Retinal pigment epithelial cell (primary cell): ENCODE measurements at regions not wholly inside any gene's neighbourhood (a gene's known extent, or its start where the extent isn't known, plus 50 kb on each side); places are given as distances from the start of the nearest gene placed in this dataset.

Source experiments
- DNase-seq: peaks from one replicate; pipeline ENCODE4 v3.0.0-alpha.2; 2010; ENCODE audit warnings: low read depth
- H3K4me3 ChIP-seq: 2 replicates; pipeline ENCODE4 v1.5.1; 2011; ENCODE audit warnings: mild to moderate bottlenecking, low read length, control low read depth, moderate library complexity
- TF ChIP-seq, protein P1 (sequence below): conservative IDR thresholded peaks from 2 replicates; pipeline ENCODE4 v1.5.1; 2011; ENCODE audit warnings: low read depth, low read length, control low read depth, inconsistent platforms

DNA sequence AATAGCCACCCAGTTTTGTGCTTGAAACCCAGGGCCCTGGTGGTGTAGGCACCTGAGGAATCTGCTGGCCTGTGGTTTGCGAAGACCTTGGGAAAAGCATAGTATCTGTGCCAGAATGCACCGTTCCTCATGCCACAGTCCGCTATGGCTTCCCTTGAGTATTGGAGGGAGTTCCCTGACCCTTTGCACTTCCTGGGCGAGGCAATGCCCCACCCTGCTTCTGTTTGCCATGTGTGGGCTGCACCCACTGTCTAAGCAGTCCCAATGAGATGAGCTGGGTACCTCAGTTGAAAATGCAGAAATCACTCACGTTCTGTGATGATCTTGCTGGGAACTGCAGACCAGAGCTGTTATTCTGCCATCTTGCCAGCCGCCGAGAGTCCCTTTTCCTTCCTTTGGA is 483.5 kb downstream of the AGTPBP1 start:
- TF ChIP-seq, protein P1, sequence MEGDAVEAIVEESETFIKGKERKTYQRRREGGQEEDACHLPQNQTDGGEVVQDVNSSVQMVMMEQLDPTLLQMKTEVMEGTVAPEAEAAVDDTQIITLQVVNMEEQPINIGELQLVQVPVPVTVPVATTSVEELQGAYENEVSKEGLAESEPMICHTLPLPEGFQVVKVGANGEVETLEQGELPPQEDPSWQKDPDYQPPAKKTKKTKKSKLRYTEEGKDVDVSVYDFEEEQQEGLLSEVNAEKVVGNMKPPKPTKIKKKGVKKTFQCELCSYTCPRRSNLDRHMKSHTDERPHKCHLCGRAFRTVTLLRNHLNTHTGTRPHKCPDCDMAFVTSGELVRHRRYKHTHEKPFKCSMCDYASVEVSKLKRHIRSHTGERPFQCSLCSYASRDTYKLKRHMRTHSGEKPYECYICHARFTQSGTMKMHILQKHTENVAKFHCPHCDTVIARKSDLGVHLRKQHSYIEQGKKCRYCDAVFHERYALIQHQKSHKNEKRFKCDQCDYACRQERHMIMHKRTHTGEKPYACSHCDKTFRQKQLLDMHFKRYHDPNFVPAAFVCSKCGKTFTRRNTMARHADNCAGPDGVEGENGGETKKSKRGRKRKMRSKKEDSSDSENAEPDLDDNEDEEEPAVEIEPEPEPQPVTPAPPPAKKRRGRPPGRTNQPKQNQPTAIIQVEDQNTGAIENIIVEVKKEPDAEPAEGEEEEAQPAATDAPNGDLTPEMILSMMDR: no peak
- DNase-seq: no peak
- H3K4me3 ChIP-seq: no peak overlapping the region

DNA sequence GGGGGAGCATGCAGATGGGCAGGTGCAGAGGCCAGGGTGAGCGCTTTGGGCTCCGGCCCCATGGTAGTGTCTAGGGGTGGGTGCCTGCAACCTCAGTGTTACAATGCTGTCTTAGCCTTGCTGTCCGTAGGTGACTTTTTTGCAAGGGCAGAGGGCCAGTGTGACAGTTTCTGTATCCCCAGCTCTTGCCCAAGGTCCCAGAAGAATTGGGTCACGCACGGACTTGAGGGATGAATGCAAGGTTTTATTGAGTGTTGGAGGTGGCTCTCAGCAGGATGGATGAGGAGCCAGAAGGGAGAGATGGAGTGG is 492.5 kb downstream of the AGTPBP1 start:
- TF ChIP-seq, protein P1: no peak
- DNase-seq: no peak
- H3K4me3 ChIP-seq: no peak overlapping the region

DNA sequence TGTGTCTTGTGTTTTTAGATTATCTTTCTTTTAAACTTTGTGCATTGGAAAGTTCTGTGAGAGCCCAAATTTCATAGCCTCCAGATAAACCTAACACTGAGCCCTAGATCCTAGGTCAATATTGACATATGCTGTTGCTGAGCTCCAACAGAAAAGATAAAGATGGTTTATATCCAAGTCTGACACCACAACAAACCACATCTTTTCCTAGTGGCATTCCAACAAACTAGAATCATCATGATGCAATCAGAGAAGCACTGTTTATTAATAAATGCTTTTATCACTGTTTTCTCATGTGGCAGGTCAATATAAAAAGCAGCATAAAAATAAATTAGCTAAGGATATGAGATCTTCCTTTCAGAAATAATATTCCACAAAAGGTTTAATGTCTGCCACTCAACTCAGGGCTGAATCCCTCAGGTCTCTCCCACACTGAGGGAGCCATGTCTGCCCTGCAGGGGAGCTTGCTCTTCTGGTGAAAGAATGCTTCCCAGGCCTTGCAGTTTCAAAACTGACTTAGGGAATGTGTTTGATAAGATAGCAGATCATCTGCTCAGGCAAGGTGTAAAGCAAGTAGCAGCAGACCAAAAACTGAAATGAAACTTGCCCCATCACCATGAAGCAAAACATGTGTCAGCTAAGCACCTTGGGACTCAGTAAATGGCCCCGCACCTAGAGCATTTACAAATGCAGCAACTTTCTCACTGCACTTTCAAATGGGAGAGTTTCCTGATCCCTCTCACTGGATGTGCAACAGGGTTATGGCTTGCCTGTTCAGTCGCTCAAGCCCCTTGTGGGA is 493.0 kb downstream of the AGTPBP1 start:
- no peak overlapping the region for H3K4me3 ChIP-seq
- no peak for DNase-seq
- TF ChIP-seq, protein P1: no peak

DNA sequence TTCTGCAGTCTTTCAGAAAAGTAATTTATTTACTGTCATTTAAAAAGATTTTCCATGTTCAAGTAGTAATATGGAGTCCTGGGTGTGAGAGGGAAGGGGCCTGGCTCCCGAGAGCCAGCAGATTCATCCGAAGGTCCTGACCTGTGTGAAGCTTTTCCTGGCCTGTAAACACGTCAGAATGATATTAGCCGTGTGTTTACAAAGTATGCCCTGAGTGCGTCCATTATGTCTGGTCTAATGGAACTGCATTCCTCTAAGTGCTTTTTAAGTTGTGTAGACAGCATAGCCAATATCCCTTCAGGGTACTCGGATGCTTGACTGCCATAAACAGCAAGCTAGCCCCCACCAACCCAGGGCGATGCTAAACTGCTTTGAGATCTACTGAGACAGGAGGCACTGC is 495.2 kb downstream of the AGTPBP1 start:
- DNase-seq: no peak
- no peak overlapping the region for H3K4me3 ChIP-seq
- TF ChIP-seq, protein P1: no peak

DNA sequence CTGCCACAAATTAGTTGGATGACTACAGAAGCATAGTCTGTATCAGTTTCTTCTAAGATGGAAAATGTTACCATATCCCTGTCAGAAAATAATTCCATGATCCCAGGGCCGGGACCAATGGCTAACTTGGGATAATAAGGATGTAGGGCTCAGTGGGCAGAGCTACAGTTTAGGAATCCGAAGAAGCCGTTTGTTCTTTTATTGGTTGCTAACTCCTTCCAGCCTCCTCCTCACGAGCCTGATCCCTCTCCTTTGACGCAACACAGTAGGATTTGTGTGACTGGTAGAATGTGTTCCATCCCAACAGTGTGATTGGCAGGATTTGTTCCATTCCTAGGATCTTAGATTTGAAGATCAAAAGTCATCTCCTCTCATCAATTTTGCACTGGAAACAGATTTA is 496.9 kb downstream of the AGTPBP1 start:
- DNase-seq: no peak
- TF ChIP-seq, protein P1: no peak
- no peak overlapping the region for H3K4me3 ChIP-seq

DNA sequence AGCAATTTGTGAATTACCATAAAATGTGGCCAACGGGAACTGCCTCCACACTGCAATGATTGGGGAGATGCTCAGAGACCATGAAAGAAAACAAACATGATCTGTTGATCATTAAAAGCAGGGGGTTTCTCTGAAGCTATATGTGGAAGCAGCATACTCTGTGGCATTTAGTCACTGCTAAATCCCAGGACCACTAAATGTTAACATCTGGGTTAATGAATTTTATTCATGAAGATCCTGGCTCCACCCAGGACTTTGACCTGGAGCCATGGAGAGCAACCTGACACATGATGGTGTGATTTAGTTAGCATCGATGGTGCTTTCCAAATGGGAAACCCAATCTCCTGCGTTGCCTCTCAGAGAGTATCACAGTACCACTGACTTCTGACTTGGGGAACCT is 497.8 kb downstream of the AGTPBP1 start:
- no peak overlapping the region for H3K4me3 ChIP-seq
- DNase-seq: no peak
- TF ChIP-seq, protein P1: no peak

DNA sequence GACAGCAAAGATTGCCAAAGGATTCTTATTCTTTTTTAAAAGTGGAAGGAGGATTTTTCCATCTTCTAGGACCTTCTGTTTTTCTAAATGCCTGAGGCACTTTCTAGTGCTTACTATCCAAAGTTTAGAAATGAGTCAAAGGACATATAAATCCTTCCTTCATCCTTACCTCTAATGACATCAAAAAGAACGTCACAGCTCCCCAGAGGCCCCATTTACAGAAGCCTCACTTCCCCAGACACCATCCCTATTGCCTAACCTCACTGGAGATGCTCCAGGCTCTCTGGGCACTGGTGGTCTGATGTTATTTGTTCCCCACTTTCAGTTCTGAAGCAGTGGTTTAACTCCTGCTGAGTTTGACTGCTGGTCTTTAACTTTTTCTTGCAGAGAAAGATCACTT is 504.3 kb downstream of the AGTPBP1 start:
- no peak overlapping the region for H3K4me3 ChIP-seq
- TF ChIP-seq, protein P1: no peak
- no peak for DNase-seq
